Suprapubic skin (tissue), 4 donors: ENCODE measurements at regions not wholly inside any gene's neighbourhood (a gene's known extent, or its start where the extent isn't known, plus 50 kb on each side); places are given as distances from the start of the nearest gene placed in this dataset.

Experiments used
- DNase-seq, 2 donors: peaks; one replicate each; pipeline ENCODE4 v3.0.0-alpha.2; 2019; ENCODE audit warnings: low spot score in 2 of 2
- H3K27ac ChIP-seq: fragments of 200-600 bp; sonication (generic); one replicate; pipeline ENCODE4 v1.5.1; 2019
- H3K27me3 ChIP-seq: fragments of 200-600 bp; sonication (generic); one replicate; pipeline ENCODE4 v1.5.1; 2019
- H3K36me3 ChIP-seq: fragments of 200-600 bp; sonication (generic); one replicate; pipeline ENCODE4 v1.5.1; 2019
- H3K4me1 ChIP-seq: fragments of 200-600 bp; sonication (generic); one replicate; pipeline ENCODE4 v1.5.1; 2019
- H3K4me3 ChIP-seq: fragments of 200-600 bp; sonication (generic); one replicate; pipeline ENCODE4 v1.5.1; 2019; ENCODE audit warnings: mild to moderate bottlenecking
- H3K9me3 ChIP-seq: fragments of 200-600 bp; sonication (generic); one replicate; pipeline ENCODE4 v1.5.1; 2019
- EP300 ChIP-seq: sonication (generic); formaldehyde crosslinking; IDR thresholded peaks from one replicate; pipeline ENCODE4 v1.6.1; 2017; ENCODE audit warnings: antibody characterized with exemption
- POLR2A ChIP-seq, 2 donors: fragments of 450-650 bp; IDR thresholded peaks; one replicate each; pipeline ENCODE4 v1.6.1; 2017; ENCODE audit warnings: antibody characterized with exemption in 2 of 2, mild to moderate bottlenecking in 2 of 2, moderate library complexity in 2 of 2
- POLR2AphosphoS5 ChIP-seq, 3 donors: sonication (generic); formaldehyde crosslinking; IDR thresholded peaks; one replicate each; pipeline ENCODE4 v1.6.1; 2017; ENCODE audit warnings: antibody characterized with exemption in 3 of 3
- WGBS: methylation state at CpG from one replicate; pipeline ENCODE4 v1.1.5; 2018; 5-methylcytosine and 5-hydroxymethylcytosine counted together
- TF ChIP-seq, protein P1 (sequence below), 2 donors: fragments of 200-600 bp in 1 of 2; fragments of 450-650 bp in 1 of 2; sonication (generic) in 1 of 2; IDR thresholded peaks; one replicate each; pipeline ENCODE4 v1.5.1; 2016 to 2019; ENCODE audit warnings: antibody characterized with exemption in 2 of 2, mild to moderate bottlenecking in 1 of 2, moderate library complexity in 1 of 2

DNA sequence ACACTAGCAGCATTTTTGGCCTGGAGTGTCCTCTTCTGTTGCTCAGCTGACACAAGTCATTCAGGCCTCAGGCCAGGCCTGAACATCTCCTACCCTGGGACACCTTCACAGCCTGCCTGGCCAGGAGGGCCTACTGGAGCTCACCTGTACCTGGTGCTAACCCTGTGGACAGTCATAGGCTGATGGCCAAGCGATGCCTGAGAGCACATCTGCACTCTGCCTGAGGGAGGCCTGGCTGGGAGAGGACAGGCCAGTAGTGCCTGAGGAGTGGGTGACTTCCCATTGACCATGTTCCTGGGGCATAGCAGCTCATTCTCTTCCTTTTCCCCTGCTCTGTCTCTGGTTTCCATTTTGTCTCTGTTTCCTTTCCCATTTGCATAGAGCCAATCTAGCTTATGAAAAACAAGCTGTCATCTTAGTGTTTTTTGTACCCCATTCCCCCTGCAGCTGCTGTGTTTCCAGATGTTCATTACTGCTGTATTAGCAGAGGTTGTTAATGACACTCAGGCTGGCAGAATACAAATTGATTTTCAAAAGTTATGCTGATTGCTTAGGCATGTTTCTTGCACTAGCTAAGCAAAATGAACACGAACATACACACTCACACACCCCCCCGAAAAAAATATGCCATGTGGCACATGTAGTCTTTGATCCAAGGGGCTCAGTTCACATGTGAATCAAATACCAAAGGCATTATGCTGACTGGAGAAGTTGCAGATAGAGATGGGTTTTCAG, 149.7 kb upstream of the HS6ST1 start:
- Histone ChIP-seq H3K4me3 (no peak overlapping the region), H3K27me3 (no peaks in the 10 kb centered on the region), H3K9me3 (peaks cover 10% of the 10 kb centered on the region), H3K36me3 (no peaks in the 10 kb centered on the region), H3K4me1 (peaks cover 25% of the 10 kb centered on the region), H3K27ac (no peak overlapping the region)
- TF ChIP-seq POLR2AphosphoS5 (IDR thresholded peaks at IDR 0.05) (no peak), POLR2A (IDR thresholded peaks at IDR 0.05) (no peak), EP300 (no peak)
- TF ChIP-seq, protein P1, sequence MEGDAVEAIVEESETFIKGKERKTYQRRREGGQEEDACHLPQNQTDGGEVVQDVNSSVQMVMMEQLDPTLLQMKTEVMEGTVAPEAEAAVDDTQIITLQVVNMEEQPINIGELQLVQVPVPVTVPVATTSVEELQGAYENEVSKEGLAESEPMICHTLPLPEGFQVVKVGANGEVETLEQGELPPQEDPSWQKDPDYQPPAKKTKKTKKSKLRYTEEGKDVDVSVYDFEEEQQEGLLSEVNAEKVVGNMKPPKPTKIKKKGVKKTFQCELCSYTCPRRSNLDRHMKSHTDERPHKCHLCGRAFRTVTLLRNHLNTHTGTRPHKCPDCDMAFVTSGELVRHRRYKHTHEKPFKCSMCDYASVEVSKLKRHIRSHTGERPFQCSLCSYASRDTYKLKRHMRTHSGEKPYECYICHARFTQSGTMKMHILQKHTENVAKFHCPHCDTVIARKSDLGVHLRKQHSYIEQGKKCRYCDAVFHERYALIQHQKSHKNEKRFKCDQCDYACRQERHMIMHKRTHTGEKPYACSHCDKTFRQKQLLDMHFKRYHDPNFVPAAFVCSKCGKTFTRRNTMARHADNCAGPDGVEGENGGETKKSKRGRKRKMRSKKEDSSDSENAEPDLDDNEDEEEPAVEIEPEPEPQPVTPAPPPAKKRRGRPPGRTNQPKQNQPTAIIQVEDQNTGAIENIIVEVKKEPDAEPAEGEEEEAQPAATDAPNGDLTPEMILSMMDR (IDR thresholded peaks at IDR 0.05): no peak
- peak; percentile 44 to 49 for DNase-seq
- WGBS: 81% methylated on average over 3 of the region's 3 CpGs

DNA sequence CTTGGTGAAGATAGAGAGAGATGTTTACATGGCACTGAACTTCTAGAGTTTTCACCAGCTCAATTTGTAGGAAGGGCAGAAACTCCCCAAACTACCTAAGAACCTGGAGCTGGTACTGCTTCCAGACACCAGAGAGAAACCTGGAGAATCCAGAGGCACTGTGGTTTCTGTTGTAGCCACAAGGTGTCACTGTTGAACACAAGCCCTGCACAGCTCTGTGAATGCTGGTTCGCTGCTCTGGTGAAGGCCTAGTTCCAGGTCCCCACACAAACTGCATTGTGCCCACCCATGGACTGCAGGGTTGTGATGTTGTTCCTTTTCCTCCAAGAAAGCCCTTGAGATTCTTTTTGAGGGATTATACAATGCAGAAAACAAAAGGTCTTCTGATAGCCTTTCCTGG, 150.5 kb upstream of the HS6ST1 start:
- TF ChIP-seq EP300: no peak
- no peak for TF ChIP-seq POLR2AphosphoS5 (IDR thresholded peaks at IDR 0.05)
- TF ChIP-seq, protein P1 (IDR thresholded peaks at IDR 0.05): peak in 1 of 2 donors; percentile 22
- Histone ChIP-seq H3K36me3 (no peaks in the 10 kb centered on the region), H3K4me3 (no peak overlapping the region), H3K9me3 (peaks cover 10% of the 10 kb centered on the region), H3K27me3 (no peaks in the 10 kb centered on the region), H3K4me1 (peaks cover 33% of the 10 kb centered on the region), H3K27ac (no peak overlapping the region)
- 100% methylated on average over 1 of the region's 1 CpG for WGBS
- DNase-seq: peak; percentile 15 to 52

DNA sequence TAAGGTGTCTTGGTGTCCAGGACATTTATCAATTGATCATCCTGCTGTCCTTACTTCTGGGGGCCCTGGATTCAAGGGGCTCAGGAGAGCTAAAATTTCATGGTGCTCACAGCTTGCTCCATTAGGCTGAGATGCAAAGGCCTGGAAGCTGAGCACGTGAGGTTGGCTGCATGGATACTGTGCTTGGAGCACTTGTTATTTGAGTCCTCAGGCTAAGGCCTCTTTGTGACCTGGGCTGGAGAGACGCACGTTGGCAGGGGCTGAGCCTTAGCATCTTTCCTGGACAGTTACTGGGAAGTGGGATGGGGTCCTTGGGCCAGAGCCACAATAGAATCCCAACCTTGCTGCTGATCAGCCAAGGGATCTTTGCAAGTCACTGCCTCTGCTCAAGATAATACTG, 151.2 kb upstream of the HS6ST1 start:
- no peaks in the 10 kb centered on the region for H3K27me3 ChIP-seq
- DNase-seq: peak in 1 of 2 donors; percentile 6

DNA sequence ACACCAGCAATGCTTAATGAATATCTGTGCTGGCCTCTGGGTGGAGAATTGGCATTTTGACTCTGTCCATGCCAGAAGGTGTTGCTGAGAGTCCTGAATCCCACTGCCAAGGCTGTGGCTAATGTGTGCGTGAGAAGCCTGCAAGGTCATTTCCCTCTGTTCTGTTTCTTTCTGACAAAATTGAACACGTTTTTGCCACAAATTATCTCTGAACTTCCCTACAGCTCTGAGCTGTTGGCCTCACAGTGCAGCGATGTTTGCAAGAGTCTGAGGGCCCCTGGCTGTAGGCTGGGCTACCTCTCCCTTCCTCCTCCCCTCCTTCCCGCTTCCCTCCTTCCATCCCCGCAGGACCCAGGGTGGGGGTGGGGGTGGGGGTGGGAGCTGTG, 154.1 kb upstream of the HS6ST1 start:
- Histone ChIP-seq H3K4me3 (peak overlapping the region; percentile 36), H3K9me3 (peaks cover 10% of the 10 kb centered on the region), H3K4me1 (peaks cover 20% of the 10 kb centered on the region), H3K27me3 (no peaks in the 10 kb centered on the region), H3K36me3 (no peaks in the 10 kb centered on the region), H3K27ac (peak overlapping the region; percentile 60)
- TF ChIP-seq EP300: no peak
- TF ChIP-seq POLR2A (IDR thresholded peaks at IDR 0.05): no peak
- TF ChIP-seq, protein P1 (IDR thresholded peaks at IDR 0.05): no peak
- no peak for TF ChIP-seq POLR2AphosphoS5 (IDR thresholded peaks at IDR 0.05)
- WGBS: 9% methylated on average over 5 of the region's 5 CpGs
- DNase-seq: no peak

More for the DNA sequence above, 151.2 kb upstream of the HS6ST1 start:
- H3K4me1 ChIP-seq: peaks cover 37% of the 10 kb centered on the region
- no peak overlapping the region for H3K27ac ChIP-seq
- 100% methylated on average over 1 of the region's 3 CpGs for WGBS
- no peak overlapping the region for H3K4me3 ChIP-seq
- H3K36me3 ChIP-seq: no peaks in the 10 kb centered on the region
- H3K9me3 ChIP-seq: peaks cover 10% of the 10 kb centered on the region
- TF ChIP-seq POLR2AphosphoS5 (IDR thresholded peaks at IDR 0.05) (no peak), POLR2A (IDR thresholded peaks at IDR 0.05) (no peak), EP300 (no peak)
- TF ChIP-seq, protein P1 (IDR thresholded peaks at IDR 0.05): no peak

DNA sequence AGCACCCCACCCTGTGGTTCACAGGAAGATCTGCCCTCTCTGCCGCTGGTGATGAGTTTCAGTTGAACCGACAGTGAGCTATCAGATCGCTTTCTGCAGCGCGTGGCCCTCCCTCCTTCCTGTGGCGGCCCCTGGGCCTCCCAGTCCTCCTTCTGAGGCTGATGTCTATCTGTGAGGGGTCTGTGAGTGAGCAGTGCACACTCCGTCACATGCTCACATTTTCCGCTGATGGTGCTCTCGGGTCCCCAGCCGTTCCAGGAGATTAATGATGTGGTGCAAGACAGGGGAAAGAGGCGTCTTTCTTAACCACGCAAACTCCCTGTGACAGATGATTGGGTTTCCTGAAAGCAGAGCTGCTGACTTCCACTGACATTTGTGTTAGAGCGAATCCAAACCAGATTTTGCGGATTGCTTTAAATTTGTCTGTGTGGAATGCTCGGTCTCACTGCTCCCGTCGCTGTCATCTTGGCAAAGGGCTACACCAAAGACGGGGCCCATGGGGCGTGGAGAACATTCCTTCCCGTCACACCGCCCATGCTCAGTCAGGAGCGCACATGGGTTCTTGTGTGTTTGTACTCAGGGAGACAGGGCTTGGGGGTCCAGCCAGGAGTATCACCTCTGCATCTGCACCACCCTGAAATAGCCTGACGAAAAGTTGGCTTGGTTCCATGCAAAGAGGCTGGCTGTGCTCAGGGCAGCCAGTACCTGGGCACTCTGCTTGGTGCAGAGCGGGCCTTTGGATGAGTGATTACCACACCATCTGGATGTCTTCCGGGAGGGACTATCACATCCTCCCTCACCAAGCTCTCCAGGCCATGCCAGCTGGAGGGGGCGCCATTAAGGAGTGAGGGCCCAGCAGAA, 154.7 kb upstream of the HS6ST1 start:
- peak; percentile 77 to 84 for DNase-seq
- TF ChIP-seq POLR2AphosphoS5 (IDR thresholded peaks at IDR 0.05) (peak in 1 of 3 donors; percentile 30), EP300 (no peak), POLR2A (IDR thresholded peaks at IDR 0.05) (no peak)
- TF ChIP-seq, protein P1 (IDR thresholded peaks at IDR 0.05): no peak
- peak overlapping the region; percentile 36 for H3K4me3 ChIP-seq

More for the DNA sequence above, 154.7 kb upstream of the HS6ST1 start:
- peaks cover 10% of the 10 kb centered on the region for H3K9me3 ChIP-seq
- H3K36me3 ChIP-seq: no peaks in the 10 kb centered on the region
- H3K4me1 ChIP-seq: peaks cover 20% of the 10 kb centered on the region
- peak overlapping the region; percentile 60 for H3K27ac ChIP-seq
- no peaks in the 10 kb centered on the region for H3K27me3 ChIP-seq
- WGBS: 18% methylated on average over 18 of the region's 26 CpGs
